ENCODE measurements at regions not wholly inside any gene's neighbourhood (a gene's known extent, or its start where the extent isn't known, plus 50 kb on each side); places are given as distances from the start of the nearest gene placed in this dataset.

- TF ChIP-seq POLR2A (IDR thresholded peaks at IDR 0.05) (no peak), CTCF (IDR thresholded peaks at IDR 0.05) (no peak), POLR2AphosphoS5 (IDR thresholded peaks at IDR 0.05) (no peak)
Measured at GRCh38 chr10:83167081-83167480, 972.2 kb upstream of the GHITM start.

All from prostate gland (tissue), 2 donors.